ENCODE measurements at regions not wholly inside any gene's neighbourhood (a gene's known extent, or its start where the extent isn't known, plus 50 kb on each side); places are given as distances from the start of the nearest gene placed in this dataset.

DNA sequence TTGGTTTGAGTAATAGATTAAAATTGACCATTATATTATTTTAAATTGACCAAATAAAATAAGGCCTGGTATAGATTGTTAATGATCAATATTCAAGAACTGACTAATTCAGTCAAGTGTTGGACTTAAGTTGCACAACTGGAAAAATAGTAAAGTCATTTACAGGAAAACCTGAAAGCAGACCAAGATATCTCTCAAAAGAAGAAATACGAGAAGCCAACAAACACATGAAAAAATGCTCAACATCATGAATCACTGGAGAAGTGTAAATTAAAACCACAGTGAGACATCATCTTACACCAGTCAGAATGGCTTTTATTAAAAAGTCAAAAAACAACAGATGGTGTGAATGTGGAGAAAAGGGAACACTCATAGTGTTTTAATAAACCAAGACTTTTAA lies 80.4 kb upstream of the MALRD1 start:
- H3K27ac Mint-ChIP-seq (ENCODE audit: unreplicated experiment), result no peak overlapping the region

DNA sequence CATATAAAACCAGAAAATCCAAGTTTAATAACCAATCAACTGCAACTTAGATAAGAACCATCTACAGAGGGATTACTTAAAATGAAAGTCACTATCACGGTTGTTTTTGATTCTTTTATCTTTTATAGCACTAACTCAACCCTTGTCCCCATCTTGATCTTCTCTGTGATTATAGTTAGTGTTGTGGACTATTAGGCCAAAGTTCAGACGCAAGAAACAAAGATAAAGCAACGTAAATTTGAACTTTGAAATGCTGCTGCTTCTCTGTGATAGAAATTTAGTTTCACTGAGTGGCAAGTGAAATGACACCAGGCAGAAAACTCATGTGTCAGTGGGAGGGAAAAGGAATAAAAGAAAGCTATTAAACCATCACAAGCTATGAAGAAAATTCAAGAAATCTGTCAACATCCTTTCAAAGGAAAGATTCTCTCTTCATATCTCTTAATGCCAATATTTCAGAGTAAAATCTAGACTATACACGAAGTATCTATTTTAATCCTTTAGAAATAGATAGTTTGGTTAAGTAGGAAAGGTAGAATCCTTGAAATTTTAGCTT lies 71.8 kb upstream of the MALRD1 start:
- Mint-ChIP-seq H3K27ac (ENCODE audit: unreplicated experiment) (no peak overlapping the region), H3K9me3 (ENCODE audit: unreplicated experiment) (no peaks in the 10 kb centered on the region), H3K4me1 (ENCODE audit: unreplicated experiment) (peaks cover 10% of the 10 kb centered on the region), H3K36me3 (ENCODE audit: low read depth, unreplicated experiment) (no peaks in the 10 kb centered on the region), H3K27me3 (ENCODE audit: unreplicated experiment) (no peaks in the 10 kb centered on the region), H3K4me3 (ENCODE audit: unreplicated experiment) (no peak overlapping the region)
- no peak for DNase-seq (ENCODE audit: low spot score)
- TF ChIP-seq, protein P1, sequence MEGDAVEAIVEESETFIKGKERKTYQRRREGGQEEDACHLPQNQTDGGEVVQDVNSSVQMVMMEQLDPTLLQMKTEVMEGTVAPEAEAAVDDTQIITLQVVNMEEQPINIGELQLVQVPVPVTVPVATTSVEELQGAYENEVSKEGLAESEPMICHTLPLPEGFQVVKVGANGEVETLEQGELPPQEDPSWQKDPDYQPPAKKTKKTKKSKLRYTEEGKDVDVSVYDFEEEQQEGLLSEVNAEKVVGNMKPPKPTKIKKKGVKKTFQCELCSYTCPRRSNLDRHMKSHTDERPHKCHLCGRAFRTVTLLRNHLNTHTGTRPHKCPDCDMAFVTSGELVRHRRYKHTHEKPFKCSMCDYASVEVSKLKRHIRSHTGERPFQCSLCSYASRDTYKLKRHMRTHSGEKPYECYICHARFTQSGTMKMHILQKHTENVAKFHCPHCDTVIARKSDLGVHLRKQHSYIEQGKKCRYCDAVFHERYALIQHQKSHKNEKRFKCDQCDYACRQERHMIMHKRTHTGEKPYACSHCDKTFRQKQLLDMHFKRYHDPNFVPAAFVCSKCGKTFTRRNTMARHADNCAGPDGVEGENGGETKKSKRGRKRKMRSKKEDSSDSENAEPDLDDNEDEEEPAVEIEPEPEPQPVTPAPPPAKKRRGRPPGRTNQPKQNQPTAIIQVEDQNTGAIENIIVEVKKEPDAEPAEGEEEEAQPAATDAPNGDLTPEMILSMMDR (IDR thresholded peaks at IDR 0.05; ENCODE audit: unreplicated experiment), result no peak

More for the DNA sequence above, 80.4 kb upstream of the MALRD1 start:
- no peak for DNase-seq (ENCODE audit: low spot score)
- TF ChIP-seq, protein P1 (IDR thresholded peaks at IDR 0.05; ENCODE audit: unreplicated experiment), result no peak
- no peak overlapping the region for H3K4me3 Mint-ChIP-seq (ENCODE audit: unreplicated experiment)
- H3K4me1 Mint-ChIP-seq (ENCODE audit: unreplicated experiment), result no peaks in the 10 kb centered on the region
- H3K27me3 Mint-ChIP-seq (ENCODE audit: unreplicated experiment), result no peaks in the 10 kb centered on the region
- H3K36me3 Mint-ChIP-seq (ENCODE audit: low read depth, unreplicated experiment), result no peaks in the 10 kb centered on the region
- no peaks in the 10 kb centered on the region for H3K9me3 Mint-ChIP-seq (ENCODE audit: unreplicated experiment)

DNA sequence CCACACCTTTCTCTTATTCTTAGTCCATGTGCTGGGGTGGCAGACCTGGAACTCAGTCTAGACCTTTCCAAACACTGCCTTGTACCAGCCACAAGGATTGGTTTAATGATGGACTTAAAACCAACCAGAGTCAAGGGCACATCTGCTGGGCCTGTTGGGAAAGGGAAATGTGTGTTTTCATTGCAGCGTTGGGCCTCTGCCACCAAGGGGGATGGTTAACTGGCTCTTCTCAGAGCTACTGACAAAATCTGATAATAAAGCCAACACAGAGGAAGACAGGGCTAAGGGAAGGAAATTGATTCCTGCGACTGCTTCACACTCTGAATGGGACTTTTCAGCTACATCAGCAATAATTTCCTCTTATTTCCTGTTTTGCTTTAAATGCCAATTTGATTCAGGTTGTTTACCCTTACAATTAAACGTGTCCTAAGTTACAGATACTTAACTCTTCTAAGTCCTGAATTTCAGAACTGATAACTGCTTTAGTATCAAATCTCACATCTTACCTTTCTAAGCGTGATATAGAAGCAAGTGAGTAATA lies 68.4 kb upstream of the MALRD1 start:
- no peak overlapping the region for H3K27ac Mint-ChIP-seq (ENCODE audit: unreplicated experiment)
- H3K36me3 Mint-ChIP-seq (ENCODE audit: low read depth, unreplicated experiment), result no peaks in the 10 kb centered on the region
- no peak for DNase-seq (ENCODE audit: low spot score)
- peaks cover 10% of the 10 kb centered on the region for H3K4me1 Mint-ChIP-seq (ENCODE audit: unreplicated experiment)
- no peaks in the 10 kb centered on the region for H3K9me3 Mint-ChIP-seq (ENCODE audit: unreplicated experiment)
- no peaks in the 10 kb centered on the region for H3K27me3 Mint-ChIP-seq (ENCODE audit: unreplicated experiment)
- H3K4me3 Mint-ChIP-seq (ENCODE audit: unreplicated experiment), result no peak overlapping the region
- TF ChIP-seq, protein P1 (IDR thresholded peaks at IDR 0.05; ENCODE audit: unreplicated experiment), result no peak

DNA sequence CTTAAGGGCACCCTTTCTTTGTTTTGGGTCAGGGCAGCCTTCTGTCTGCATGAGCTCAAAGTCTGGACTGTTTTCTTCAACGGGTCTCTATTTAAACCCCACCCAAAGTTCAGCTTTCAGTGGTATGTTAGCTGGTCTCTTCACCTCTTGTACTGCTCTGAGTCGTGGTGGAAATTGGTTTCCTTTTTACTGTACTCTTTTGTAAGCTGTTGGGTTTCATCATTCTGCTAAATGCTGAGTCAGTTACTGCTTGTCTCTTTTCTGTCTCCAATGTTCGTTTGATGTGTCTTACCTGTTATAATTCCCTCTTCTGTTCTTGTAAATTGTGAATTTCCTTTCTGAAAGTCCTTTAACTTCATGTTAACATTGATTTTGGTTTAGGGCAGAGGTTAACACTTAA lies 64.1 kb upstream of the MALRD1 start:
- H3K27ac Mint-ChIP-seq (ENCODE audit: unreplicated experiment), result no peak overlapping the region
- peaks cover 6% of the 10 kb centered on the region for H3K9me3 Mint-ChIP-seq (ENCODE audit: unreplicated experiment)
- H3K36me3 Mint-ChIP-seq (ENCODE audit: low read depth, unreplicated experiment), result peaks cover 13% of the 10 kb centered on the region
- DNase-seq (ENCODE audit: low spot score), result no peak
- no peak overlapping the region for H3K4me3 Mint-ChIP-seq (ENCODE audit: unreplicated experiment)
- H3K4me1 Mint-ChIP-seq (ENCODE audit: unreplicated experiment), result peaks cover 9% of the 10 kb centered on the region
- peaks cover 2% of the 10 kb centered on the region for H3K27me3 Mint-ChIP-seq (ENCODE audit: unreplicated experiment)
- TF ChIP-seq, protein P1 (IDR thresholded peaks at IDR 0.05; ENCODE audit: unreplicated experiment), result no peak

DNA sequence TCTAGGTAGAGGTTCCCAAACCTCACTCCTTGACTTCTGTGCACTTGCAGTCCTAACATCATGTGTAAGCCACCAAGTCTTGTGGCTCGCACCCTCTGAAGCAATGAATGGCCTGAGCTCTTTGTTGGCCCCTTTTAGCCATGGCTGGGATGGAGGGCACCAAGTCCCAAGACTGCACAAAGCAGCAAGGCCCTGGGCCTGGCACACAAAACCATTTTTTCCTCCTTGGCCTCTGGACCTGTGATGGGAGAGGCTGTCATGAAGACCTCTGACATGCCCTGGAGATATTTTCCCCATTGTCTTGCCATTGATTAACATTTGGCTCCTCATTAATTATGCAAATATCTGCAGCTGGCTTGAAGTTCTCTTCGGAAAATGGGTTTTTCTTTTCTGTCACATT lies 60.3 kb upstream of the MALRD1 start:
- Mint-ChIP-seq H3K9me3 (ENCODE audit: unreplicated experiment) (peaks cover 6% of the 10 kb centered on the region), H3K4me1 (ENCODE audit: unreplicated experiment) (no peaks in the 10 kb centered on the region), H3K27me3 (ENCODE audit: unreplicated experiment) (peaks cover 3% of the 10 kb centered on the region), H3K36me3 (ENCODE audit: low read depth, unreplicated experiment) (peaks cover 13% of the 10 kb centered on the region), H3K27ac (ENCODE audit: unreplicated experiment) (no peak overlapping the region), H3K4me3 (ENCODE audit: unreplicated experiment) (no peak overlapping the region)
- TF ChIP-seq, protein P1 (IDR thresholded peaks at IDR 0.05; ENCODE audit: unreplicated experiment), result no peak
- DNase-seq (ENCODE audit: low spot score), result no peak
